B cell (primary cell): ENCODE measurements at regions not wholly inside any gene's neighbourhood (a gene's known extent, or its start where the extent isn't known, plus 50 kb on each side); places are given as distances from the start of the nearest gene placed in this dataset.

Experiments
- ATAC-seq: fragments of 200-7000 bp; cut with Tn5 transposase; one replicate; pipeline ENCODE4 v1.10.0; 2021; ENCODE audit warnings: low read depth, mild to moderate bottlenecking, moderate number of reproducible peaks, moderate library complexity
- CTCF ChIA-PET: fragments of 350-600 bp; sonication (Branson Sonifier 250); formaldehyde crosslinking; loops from one replicate; lab custom pipeline; 2021; ENCODE audit warnings: antibody characterized with exemption, inconsistent platforms; lab: Charles Lee
- POLR2A ChIA-PET: fragments of 350-600 bp; sonication (Branson Sonifier 250); formaldehyde crosslinking; loops from one replicate; lab custom pipeline; 2021; ENCODE audit warnings: antibody characterized with exemption; lab: Charles Lee
- DNase-seq: peaks from one replicate; pipeline ENCODE4 v3.0.0; 2013
- H2AFZ ChIP-seq: 2 replicates; pipeline ENCODE4 v1.6.1; 2012; ENCODE audit warnings: mild to moderate bottlenecking, low read depth, low read length; ENCODE audit not compliant: insufficient read depth, poor library complexity, severe bottlenecking
- H3K27ac ChIP-seq, 2 donors: 1 replicate in 1 of 2; 2 replicates in 1 of 2; pipeline ENCODE4 v1.5.1; 2012 to 2013; ENCODE audit warnings: low read length in 2 of 2, mild to moderate bottlenecking in 2 of 2, moderate library complexity in 1 of 2
- H3K27me3 ChIP-seq, 4 experiments: fragments of 200-600 bp in 1 of 4; sonication (generic) in 1 of 4; replicated peaks in 1 of 4; 1 replicate in 2 of 4; 2 replicates in 2 of 4; pipeline versions ENCODE4 v1.6.1 to v1.7.0; 2013 to 2016; ENCODE audit warnings: low read length in 3 of 4, mild to moderate bottlenecking in 2 of 4, mixed read lengths in 1 of 4, moderate library complexity in 1 of 4; ENCODE audit not compliant: insufficient read depth in 4 of 4, control insufficient read depth in 3 of 4; ENCODE audit errors: control extremely low read depth in 1 of 4
- H3K36me3 ChIP-seq, 2 experiments: replicated peaks in 1 of 2; 1 replicate in 1 of 2; 2 replicates in 1 of 2; pipeline versions ENCODE4 v1.6.1 to v1.7.1; 2013; ENCODE audit warnings: low read length in 1 of 2; ENCODE audit not compliant: insufficient read depth in 2 of 2, control insufficient read depth in 1 of 2; ENCODE audit errors: control extremely low read depth in 1 of 2, extremely low read depth in 1 of 2
- H3K4me1 ChIP-seq, 2 donors: fragments of 200-600 bp in 1 of 2; sonication (generic) in 1 of 2; 1 replicate in 1 of 2; 2 replicates in 1 of 2; pipeline versions ENCODE4 v1.5.1 to v1.6.1; 2013 to 2017; ENCODE audit warnings: low read length in 2 of 2; ENCODE audit not compliant: control insufficient read depth in 2 of 2, insufficient read depth in 2 of 2
- H3K4me2 ChIP-seq: replicated peaks from 2 replicates; pipeline ENCODE3; 2012; ENCODE audit warnings: mild to moderate bottlenecking, low read depth, low read length; ENCODE audit not compliant: poor library complexity, severe bottlenecking
- H3K4me3 ChIP-seq, 5 experiments: fragments of 200-600 bp in 1 of 5; sonication (generic) in 1 of 5; 1 replicate in 3 of 5; 2 replicates in 2 of 5; pipeline versions ENCODE4 v1.5.1 to v1.7.0; 2011 to 2016; ENCODE audit warnings: low read length in 4 of 5, mild to moderate bottlenecking in 4 of 5, low read depth in 2 of 5, control low read depth in 1 of 5, moderate library complexity in 1 of 5; ENCODE audit not compliant: insufficient read depth in 1 of 5; ENCODE audit errors: control extremely low read depth in 1 of 5, extremely low read depth in 1 of 5
- H3K79me2 ChIP-seq: fragments of 200-600 bp; sonication (generic); one replicate; pipeline ENCODE4 v1.6.0; 2016; ENCODE audit warnings: low read length; ENCODE audit not compliant: control insufficient read depth, insufficient read depth
- H3K9ac ChIP-seq: fragments of 200-600 bp; sonication (generic); 2 replicates; pipeline ENCODE4 v1.6.1; 2017; ENCODE audit warnings: mild to moderate bottlenecking, low read length, moderate library complexity
- H3K9me3 ChIP-seq, 3 donors: one replicate each; pipeline versions ENCODE4 v1.6.1 to v1.7.1; 2013; ENCODE audit warnings: low read length in 2 of 3; ENCODE audit not compliant: control insufficient read depth in 2 of 3, insufficient read depth in 1 of 3; ENCODE audit errors: control extremely low read depth in 1 of 3
- H4K20me1 ChIP-seq: 2 replicates; pipeline ENCODE4 v1.6.0; 2012; ENCODE audit warnings: mild to moderate bottlenecking, low read length; ENCODE audit not compliant: insufficient read depth, control insufficient read depth, poor library complexity, severe bottlenecking
- H3K27ac Mint-ChIP-seq: one replicate; pipeline ENCODE4 v1.8.0; 2021; ENCODE audit warnings: mixed read lengths
- H3K27me3 Mint-ChIP-seq: one replicate; pipeline ENCODE4 v1.8.0; 2021; ENCODE audit warnings: mixed read lengths
- H3K4me1 Mint-ChIP-seq: one replicate; pipeline ENCODE4 v1.8.0; 2021; ENCODE audit warnings: mixed read lengths
- H3K4me3 Mint-ChIP-seq: one replicate; pipeline ENCODE4 v1.8.0; 2021; ENCODE audit warnings: mixed read lengths
- H3K9me3 Mint-ChIP-seq: one replicate; pipeline ENCODE4 v1.8.0; 2022; ENCODE audit warnings: mixed read lengths; ENCODE audit not compliant: insufficient read depth
- EZH2 ChIP-seq: IDR thresholded peaks from 2 replicates; pipeline ENCODE4 v1.6.1; 2012; ENCODE audit warnings: borderline replicate concordance, low read depth, mild to moderate bottlenecking, moderate library complexity, low read length; ENCODE audit not compliant: insufficient read depth, poor library complexity, severe bottlenecking
- WGBS: methylation state at CpG from one replicate; pipeline ENCODE4 v1.1.5; 2013; ENCODE audit warnings: missing lambda C conversion rate; ENCODE audit not compliant: insufficient coverage; 5-methylcytosine and 5-hydroxymethylcytosine counted together
- intact Hi-C: fragments of 100-400 bp; cut with micrococcal nuclease; formaldehyde crosslinking; loops from one replicate; pipeline ENCODE4 v1.10.0; 2022
- TF ChIP-seq, protein P1 (sequence below): fragments of 200-600 bp; IDR thresholded peaks from one replicate; pipeline ENCODE4 v1.8.0; 2022; ENCODE audit warnings: antibody characterized with exemption, mild to moderate bottlenecking

DNA sequence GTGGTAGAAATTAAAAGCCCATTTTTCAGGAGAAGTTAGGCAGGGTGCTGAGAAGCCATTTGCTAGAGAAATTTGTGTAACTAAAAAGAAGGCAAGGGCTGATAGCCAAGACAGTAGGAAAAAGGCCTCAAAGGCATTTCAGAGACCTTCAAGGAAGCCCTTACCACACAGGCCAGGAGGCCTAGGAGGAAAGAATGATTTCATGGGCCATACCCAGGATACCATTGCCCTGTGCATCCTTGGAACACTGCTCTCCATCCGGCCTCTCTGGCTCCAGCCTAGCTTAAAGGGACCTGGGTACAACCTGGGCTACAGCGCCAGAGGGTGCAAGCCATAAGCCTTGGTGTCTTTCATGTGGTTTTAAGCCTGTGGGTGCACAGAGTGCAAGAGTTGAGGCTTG is 193.6 kb upstream of the GRM7 start:
- no peak overlapping the region for H2AFZ ChIP-seq
- TF ChIP-seq EZH2, result no peak
- TF ChIP-seq, protein P1, sequence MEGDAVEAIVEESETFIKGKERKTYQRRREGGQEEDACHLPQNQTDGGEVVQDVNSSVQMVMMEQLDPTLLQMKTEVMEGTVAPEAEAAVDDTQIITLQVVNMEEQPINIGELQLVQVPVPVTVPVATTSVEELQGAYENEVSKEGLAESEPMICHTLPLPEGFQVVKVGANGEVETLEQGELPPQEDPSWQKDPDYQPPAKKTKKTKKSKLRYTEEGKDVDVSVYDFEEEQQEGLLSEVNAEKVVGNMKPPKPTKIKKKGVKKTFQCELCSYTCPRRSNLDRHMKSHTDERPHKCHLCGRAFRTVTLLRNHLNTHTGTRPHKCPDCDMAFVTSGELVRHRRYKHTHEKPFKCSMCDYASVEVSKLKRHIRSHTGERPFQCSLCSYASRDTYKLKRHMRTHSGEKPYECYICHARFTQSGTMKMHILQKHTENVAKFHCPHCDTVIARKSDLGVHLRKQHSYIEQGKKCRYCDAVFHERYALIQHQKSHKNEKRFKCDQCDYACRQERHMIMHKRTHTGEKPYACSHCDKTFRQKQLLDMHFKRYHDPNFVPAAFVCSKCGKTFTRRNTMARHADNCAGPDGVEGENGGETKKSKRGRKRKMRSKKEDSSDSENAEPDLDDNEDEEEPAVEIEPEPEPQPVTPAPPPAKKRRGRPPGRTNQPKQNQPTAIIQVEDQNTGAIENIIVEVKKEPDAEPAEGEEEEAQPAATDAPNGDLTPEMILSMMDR, result no peak
- ATAC-seq (no peak), DNase-seq (no peak)
- intact Hi-C loops, result no loop called here
- no peaks in the 10 kb centered on the region for H3K79me2 ChIP-seq
- H3K27me3 Mint-ChIP-seq, result no peaks in the 10 kb centered on the region
- no peaks in the 10 kb centered on the region for H3K27me3 ChIP-seq
- no peak overlapping the region for H3K4me3 Mint-ChIP-seq
- H3K27ac Mint-ChIP-seq, result no peak overlapping the region
- 89% methylated on average over 2 of the region's 2 CpGs for WGBS
- no peaks in the 10 kb centered on the region for H4K20me1 ChIP-seq
- no peaks in the 10 kb centered on the region for H3K36me3 ChIP-seq
- H3K4me3 ChIP-seq, result no peak overlapping the region
- H3K27ac ChIP-seq, result no peak overlapping the region
- CTCF ChIA-PET, result no interaction called here
- H3K9ac ChIP-seq, result no peak overlapping the region
- no peak overlapping the region for H3K4me2 ChIP-seq
- H3K9me3 Mint-ChIP-seq, result peaks cover 13% of the 10 kb centered on the region
- H3K9me3 ChIP-seq, result peaks cover 0 to 7% (median 0%) of the 10 kb centered on the region in 3 donors
- POLR2A ChIA-PET, result no interaction called here
- H3K4me1 ChIP-seq, result no peaks in the 10 kb centered on the region
- no peaks in the 10 kb centered on the region for H3K4me1 Mint-ChIP-seq

DNA sequence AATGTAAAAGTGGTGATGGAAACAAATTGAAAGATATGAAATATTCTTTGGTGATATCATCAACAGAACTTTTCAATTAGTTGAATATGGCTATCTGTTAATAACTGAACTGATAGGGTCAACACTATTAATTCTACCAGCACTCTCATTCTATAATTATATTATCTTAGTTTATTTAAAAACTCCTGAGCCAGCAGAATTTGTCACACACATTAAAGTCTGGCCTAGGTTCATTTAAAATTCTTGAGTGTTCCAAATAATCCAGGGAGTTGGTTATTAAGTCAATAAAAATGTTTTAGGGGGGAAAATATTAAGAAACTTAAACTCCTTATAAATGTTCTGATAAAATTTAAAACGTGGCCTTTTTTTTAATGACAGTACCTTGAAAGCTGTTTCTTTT is 189.6 kb upstream of the GRM7 start:
- H3K27me3 Mint-ChIP-seq, result no peaks in the 10 kb centered on the region
- POLR2A ChIA-PET, result no interaction called here
- H3K9ac ChIP-seq, result no peak overlapping the region
- intact Hi-C loops, result no loop called here
- H3K9me3 Mint-ChIP-seq, result peaks cover 10% of the 10 kb centered on the region
- no peaks in the 10 kb centered on the region for H3K27me3 ChIP-seq
- no peak for ATAC-seq
- no peak overlapping the region for H3K4me2 ChIP-seq
- DNase-seq, result no peak
- H3K4me1 Mint-ChIP-seq, result no peaks in the 10 kb centered on the region
- H4K20me1 ChIP-seq, result no peaks in the 10 kb centered on the region
- no peaks in the 10 kb centered on the region for H3K4me1 ChIP-seq
- no peak overlapping the region for H3K27ac Mint-ChIP-seq
- no CpG with 5 or more reads among the region's 1 CpG for WGBS
- no peak overlapping the region for H3K4me3 ChIP-seq
- H3K36me3 ChIP-seq, result no peaks in the 10 kb centered on the region
- H3K27ac ChIP-seq, result no peak overlapping the region
- H2AFZ ChIP-seq, result no peak overlapping the region
- peaks cover 0 to 7% (median 1%) of the 10 kb centered on the region in 3 donors for H3K9me3 ChIP-seq
- H3K79me2 ChIP-seq, result no peaks in the 10 kb centered on the region
- CTCF ChIA-PET, result no interaction called here
- no peak for TF ChIP-seq EZH2
- TF ChIP-seq, protein P1, result no peak
- H3K4me3 Mint-ChIP-seq, result no peak overlapping the region
